ENCODE measurements at regions not wholly inside any gene's neighbourhood (a gene's known extent, or its start where the extent isn't known, plus 50 kb on each side); places are given as distances from the start of the nearest gene placed in this dataset.
"Not testable (repeated sequence)": the region's sequence is repeated elsewhere in the genome, so short reads cannot be mapped to it uniquely, and the experiment has no call there.

- not testable (repeated sequence) for TF ChIP-seq CTCF (IDR thresholded peaks at IDR 0.05; ENCODE audit: low read length); EZH2 (optimal IDR thresholded peaks at IDR 0.05; ENCODE audit: low read depth, low read length)
These were observed 366.1 kb upstream of the DEFB115 start for GRCh38 chr20:30891400-30891799.

Data from MM.1S (cell line).